K562 (cell line): ENCODE measurements at regions not wholly inside any gene's neighbourhood (a gene's known extent, or its start where the extent isn't known, plus 50 kb on each side); places are given as distances from the start of the nearest gene placed in this dataset.

Experiments
- EZH2 ChIP-seq: IDR thresholded peaks from 2 replicates; pipeline ENCODE4 v1.6.1; 2012; ENCODE audit warnings: low read depth, mild to moderate bottlenecking, inconsistent platforms, low read length, borderline replicate concordance
- FOXP4 ChIP-seq: sonication (generic); formaldehyde crosslinking; IDR thresholded peaks from 2 replicates; pipeline ENCODE4 v1.8.0; 2022; ENCODE audit warnings: mild to moderate bottlenecking, missing genetic modification reagents, borderline replicate concordance
- MYBL2 ChIP-seq, 2 experiments: fragments of 450-650 bp in 1 of 2; sonication (generic) in 1 of 2; formaldehyde crosslinking in 1 of 2; IDR thresholded peaks; 2 replicates each; pipeline versions ENCODE4 v1.6.1 to v1.8.1; 2017 to 2022; ENCODE audit warnings: borderline replicate concordance in 1 of 2, inconsistent platforms in 1 of 2, low read depth in 1 of 2, mild to moderate bottlenecking in 1 of 2, missing genetic modification reagents in 1 of 2, moderate library complexity in 1 of 2
- POLR2A ChIP-seq: fragments of 450-650 bp; conservative IDR thresholded peaks from 2 replicates; pipeline ENCODE4 v1.6.1; 2016

DNA sequence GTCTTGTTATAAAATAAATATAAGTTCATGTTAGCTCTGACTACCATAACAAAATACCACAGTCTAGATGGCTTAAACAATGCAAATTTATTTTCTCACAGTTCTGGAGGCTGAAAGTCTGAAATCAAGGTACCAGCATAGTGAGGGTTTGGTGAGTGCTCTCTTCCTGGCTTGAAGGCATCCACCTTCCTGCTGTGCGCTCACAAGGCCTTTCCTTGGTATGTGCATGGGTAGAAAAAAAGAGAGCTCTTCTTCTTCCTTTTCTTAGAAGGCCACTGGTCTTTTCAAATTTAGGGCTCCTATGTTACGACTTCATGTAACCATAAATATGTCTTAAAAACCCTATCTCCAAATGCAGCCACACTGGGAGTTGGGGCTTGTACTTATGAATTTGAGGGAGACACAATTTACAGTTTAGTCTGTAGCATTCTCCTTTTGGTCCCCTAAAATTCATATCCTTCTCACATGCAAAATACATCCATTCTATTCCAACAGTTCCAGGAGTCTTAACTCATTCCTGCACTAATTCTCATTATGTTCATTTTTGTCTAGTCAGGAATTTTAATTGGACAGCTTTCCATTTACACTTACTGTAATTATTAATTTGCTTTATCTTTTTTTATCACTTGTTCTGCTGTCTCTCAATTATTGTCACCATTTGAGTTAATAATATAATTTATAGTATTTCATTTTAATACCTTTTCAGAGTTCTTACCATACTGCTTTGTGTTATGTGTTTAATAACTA, 381.9 kb upstream of the EPHA7 start:
- TF ChIP-seq MYBL2 (IDR thresholded peaks at IDR 0.05; ENCODE audit: low read depth) (no peak), MYBL2 (CRISPR knock-in tag; IDR thresholded peaks at IDR 0.05; ENCODE audit: borderline replicate concordance) (no peak), EZH2 (no peak), POLR2A (no peak), FOXP4 (CRISPR knock-in tag) (no peak)
